GM19452 (cell line): ENCODE measurements at regions not wholly inside any gene's neighbourhood (a gene's known extent, or its start where the extent isn't known, plus 50 kb on each side); places are given as distances from the start of the nearest gene placed in this dataset.

Experiments used
- ATAC-seq: cut with Tn5 transposase; IDR thresholded peaks from one replicate; pipeline ENCODE4 v1.9.1; 2021; ENCODE audit not compliant: unreplicated experiment

DNA sequence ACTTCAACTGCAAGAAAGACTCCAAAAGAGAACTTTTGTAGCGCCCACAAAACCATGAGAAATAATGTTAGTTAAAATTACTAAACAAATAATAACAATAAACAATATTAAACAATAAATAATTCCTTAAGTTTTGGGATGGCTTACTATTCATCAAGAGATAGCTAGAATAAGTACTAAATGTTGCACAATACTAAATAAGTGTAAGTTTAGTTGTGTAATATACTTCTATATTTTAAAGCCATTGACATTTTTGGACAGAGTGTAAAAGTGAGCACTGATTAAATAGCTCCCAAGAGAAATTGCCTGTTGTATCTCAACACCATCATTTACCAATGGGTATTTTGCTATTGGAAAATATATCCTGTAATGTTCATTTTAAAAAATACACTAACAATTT is 166.7 kb downstream of the ALG10 start:
- no peak for ATAC-seq

DNA sequence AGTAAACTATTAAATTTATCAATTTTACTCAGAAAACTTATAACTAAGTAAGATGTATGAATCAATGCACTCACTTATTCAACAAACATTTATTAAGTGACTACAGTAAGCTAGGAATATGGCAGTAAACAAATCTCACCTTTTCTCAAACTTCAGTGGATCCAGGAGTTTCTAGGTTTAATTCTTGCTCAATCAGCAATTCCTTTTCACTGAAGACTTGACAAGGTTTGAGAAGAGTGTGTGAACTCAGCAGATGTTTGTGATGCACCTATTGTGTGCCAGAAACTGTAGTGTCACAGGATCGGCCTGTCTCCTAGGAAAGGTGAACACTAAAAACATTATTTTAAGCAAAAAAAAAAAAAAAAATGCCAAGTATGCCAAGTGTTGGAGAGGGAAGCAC is 167.8 kb downstream of the ALG10 start:
- ATAC-seq: no peak

DNA sequence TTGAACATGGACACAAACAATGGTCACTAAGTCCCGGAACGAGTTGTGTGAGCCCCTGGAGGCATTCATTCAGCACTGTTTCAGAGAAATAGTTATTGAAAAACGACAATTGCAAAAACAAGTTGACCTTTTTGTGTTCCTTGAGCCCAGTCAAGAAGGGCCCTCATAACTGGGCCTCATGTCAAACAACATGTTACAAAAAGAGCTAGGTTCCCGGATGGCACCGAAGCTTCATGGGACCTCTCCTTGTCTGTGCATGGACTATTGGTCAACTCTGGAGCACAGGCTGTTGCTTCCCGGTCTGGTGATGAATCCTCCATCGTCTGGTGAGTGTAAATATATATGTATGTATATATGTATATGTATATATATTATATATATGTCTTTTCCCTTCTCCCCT is 176.6 kb downstream of the ALG10 start:
- ATAC-seq: no peak

DNA sequence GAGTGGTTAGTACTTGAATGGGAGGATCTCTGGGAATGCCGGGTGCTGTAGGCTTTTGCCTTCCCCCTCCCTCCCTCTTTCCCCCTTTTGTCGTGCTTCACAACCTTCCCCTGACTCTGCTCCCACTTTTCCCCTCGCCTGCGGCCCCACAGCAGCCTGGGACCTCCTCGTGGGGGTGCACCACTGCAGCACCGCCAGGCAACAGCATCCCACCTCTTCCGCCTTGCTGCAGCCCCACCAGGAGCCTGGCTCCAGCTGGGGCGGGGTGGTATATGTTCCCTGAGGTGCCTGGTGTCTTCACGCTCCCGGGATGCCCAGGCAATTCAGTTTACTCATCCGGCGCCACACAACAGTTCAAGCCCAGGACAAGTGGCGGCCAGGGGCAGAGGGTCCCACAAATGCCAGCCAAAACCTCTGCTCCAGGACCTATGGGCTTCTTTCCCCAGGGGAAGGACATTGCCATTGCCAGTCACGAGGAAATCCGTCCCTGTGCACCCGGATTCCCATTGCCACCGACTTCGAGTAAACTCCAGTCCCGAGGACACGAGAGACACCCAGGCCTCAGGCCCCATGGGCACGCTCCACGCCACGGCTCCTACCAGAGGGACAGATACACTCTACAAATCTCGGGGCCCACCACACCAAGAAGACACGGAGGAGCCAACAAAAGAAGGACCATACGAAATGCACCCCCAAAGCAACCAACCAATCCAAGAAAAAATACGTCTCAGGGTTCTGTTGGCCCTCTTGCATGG is 181.7 kb downstream of the ALG10 start:
- ATAC-seq: no peak

DNA sequence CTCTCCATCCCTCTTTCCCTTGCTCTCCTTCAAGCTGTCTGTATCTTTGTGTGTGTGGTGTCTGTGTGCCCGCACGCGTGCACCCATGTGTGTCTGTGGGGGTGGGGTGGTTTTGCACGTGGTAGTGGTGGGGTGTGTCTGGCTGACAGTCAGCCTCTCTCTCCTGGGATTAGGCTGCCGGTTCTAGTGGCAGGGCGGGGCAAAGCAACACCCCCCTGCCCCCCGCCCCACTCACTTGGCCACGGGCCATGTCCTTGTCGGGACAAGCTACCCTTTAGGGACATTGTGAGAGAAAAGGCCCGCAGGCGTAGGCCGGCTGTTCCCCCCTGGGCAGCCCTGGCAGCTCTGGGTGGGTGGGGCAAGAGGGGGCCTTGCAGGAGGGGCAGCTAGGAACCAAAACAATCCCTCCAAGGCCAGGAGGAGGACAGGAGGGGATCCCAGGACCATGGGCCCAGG is 182.6 kb downstream of the ALG10 start:
- ATAC-seq: no peak

DNA sequence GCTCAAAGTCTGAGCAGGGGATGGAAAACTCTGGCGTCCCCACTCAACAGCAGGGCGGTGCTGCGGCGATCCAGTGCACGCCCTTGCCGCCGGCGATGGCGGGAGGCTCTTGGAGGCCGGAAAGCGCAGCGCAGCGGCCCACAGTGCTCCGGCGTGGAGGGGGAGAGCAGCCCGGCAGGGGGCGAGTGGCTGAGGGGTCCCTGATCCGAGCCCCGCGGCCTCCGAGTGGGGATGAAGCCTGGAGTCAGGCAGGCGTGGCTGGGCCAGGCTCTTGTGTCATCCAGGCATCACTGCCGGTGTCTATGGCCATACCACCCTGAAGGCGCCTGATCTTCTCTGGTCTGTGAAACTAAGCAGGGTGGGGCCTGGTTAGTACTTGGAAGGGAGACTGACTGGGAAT is 183.1 kb downstream of the ALG10 start:
- ATAC-seq: no peak

DNA sequence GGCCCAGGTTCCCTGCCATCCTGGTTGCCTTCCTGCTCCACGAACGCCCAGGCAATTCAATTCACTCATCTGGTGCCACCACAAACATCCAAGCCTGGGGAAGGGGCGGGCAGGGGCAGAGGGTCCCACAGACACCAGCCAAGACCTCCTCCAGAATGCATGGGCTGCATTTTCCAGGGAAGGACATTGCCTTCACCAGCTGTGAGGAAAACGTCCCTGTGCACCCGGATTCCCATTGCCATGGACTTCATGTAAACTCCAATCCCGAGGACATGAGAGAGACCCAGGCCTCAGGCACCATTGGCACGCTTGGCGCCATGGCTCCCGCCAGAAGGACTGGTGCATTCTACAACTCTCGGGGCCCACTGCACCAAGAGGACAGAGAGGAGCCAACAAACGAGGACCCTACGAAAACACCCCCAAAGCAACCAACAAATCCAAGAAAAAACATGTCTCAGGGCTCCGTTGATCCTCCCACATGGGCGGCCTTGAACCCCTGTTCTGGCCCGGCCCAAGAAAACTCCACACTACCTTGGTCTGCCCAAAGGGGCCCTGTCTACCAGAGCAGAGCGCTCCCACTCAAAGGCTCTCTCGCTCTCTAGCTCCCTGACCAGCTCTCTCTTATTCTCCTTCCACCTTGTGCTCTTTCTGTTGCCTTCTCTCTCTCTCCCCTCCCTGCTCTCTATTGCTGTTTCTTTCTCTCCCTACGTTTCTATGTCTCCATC is 183.9 kb downstream of the ALG10 start:
- no peak for ATAC-seq

DNA sequence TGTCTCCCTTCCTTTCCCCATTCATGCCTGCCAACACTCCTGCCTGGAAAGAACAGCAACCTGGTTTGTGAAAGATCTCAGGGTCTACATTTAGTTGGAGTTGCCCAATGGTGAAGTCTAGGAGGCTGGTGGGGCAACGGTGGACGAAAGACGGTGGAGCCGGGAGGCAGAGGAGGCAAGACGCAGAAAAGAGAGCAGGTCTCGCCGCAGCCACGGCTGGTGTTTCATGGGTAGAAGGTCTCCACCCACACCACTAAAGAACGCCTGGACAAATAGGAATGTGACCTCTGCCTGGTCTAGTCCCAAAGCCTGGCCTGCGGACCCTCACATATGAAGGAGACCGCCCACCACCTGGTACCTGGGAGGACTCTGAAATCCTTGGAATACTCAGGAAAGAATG is 185.6 kb downstream of the ALG10 start:
- ATAC-seq: no peak

DNA sequence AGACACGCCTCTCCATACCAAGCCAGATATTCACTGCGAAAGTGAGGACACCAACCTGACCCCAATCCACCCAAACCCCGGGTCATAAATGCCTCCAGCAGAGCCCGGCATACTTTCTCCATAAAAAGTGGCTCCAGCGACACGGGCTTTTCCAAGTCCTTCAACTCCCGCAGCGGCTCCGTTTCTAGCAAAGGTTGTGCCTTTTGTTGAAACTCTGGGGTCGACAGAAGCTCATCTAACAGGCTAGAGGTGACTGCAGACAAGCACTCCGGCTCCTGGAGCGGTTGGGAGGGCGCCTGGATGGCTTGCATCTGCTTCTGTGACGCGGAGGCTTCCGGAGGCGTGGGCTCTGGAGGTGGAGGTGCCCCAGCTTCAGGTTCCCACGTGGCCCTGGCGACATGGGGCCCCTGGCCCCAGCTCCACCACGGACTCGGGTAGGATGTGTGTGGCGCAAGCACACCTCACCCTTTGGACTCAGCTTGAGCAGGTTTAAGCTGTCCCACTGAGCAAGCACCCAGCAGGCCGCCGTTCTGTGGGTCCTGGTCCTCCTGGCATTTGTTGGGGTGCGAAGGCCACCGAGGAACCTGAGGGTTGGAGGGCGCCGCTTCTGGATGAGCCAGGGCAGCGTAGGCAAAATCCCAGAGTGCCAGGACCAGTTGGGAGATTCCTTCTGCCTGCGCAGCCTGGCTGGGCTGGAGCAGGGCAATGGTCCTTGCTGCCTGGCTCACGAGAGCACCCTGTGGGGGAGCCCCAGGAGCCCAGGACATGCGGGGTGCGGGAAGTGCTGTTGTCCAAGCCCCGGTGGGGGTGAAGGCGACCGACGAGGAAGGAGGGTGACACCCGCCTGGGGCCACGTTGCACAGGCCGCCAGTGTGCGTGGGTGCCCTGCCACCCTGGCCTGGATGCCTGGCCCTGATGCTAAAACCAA is 186.3 kb downstream of the ALG10 start:
- ATAC-seq: no peak

DNA sequence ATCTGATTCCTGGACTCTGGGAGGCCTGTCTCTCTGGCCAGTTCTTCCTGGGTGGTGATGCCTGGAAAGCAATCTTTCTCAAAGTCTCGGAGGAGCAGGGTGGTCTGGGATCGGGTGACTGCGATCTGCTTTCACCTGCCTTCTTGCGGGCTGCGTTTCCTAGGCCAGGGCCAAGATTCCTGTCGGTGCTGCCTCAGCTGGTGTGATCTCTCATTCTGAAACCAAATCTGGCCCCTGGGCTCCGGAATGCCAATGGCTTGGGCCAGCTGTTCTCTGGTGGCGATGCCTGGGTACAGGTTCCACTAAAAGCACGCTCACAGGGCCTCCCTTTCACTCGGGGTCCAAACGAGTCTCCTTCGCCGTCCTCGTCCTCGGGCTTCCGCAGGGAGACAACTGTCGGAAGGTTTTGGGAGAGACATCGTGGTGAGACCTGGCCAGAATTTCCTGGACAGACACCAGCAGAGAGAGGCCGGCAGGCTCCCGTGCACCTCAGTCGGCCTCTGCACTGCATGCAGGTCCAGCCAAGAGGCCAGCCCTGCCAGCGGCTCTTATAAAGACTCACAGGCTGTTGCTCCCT is 187.1 kb downstream of the ALG10 start:
- no peak for ATAC-seq

DNA sequence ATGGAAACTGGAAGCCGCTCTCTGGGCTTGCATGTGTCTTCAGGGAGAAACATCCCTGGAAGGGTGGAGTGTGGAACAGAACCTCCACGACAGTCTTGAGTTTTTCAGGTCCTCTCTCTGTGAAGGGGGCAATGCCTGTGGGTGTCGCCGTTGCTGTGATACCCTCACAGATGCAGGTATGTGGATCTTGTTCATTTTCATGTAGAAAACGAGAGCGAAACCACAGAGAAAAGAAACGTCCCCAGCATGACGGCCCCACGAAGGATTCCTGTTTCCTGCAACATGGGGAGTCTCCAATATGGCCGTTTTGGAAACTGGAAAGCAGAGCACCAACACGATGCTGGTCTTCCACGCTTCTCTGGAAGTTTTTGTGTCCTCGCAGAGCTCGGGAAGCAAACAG is 187.9 kb downstream of the ALG10 start:
- no peak for ATAC-seq

DNA sequence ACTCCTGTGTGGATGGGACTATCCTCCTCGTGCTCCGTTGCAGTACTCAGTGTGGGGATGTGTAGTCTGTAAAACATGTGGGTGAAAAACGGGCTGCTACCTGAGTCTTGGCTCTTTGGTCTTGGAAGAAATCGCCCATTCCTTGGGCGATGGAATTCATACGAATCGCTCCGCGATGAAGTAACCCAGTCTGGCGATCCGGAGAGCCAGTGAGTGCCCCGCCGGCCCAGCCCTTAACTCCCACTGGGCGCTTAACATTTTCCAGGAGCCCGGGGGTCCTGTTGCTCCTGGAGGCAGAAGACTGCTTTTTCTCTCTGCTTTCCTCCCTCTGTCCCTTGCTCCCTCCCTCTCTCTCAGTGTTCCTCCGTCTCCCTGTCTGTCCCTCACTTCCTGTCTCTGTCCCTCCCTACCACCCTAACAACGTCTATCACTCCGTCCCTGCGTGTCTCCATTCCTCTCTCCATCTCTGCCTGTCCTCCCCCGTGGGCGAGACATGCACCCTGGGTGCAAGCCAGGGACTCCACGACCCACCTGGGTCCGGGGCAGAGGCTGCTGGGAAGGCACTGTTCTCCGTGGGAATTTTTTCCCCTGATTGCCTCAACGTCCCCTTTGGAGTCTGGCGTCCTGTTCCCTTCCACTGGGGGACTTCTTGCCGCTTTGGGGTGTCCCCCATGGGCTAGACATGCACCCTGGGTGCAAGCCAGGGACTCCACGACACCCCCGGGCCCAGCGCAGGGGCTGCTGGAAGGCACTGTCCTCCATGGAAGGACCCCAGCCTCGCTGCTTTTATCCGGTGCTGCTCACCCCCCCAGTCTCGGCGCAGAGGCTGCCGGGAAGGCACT is 188.6 kb downstream of the ALG10 start:
- ATAC-seq: no peak

DNA sequence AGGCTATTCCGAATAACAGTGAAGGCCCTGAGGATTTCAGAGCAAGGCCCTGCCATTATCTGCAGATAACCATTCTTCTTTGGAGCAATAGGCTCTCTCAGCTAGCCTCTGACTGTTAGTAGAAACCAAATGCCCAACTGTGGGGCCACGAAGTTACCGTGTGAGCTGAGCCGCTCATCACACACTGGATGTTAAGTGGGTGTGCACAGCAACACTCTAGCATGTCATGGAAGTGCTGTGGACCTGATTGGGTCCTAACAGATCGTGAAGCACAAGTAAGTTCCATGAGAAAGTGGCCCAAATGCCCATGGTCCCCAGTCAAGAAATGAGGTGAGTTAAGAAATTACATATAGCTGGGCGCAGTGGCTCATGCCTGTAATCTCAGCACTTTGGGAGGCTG is 190.4 kb downstream of the ALG10 start:
- no peak for ATAC-seq

DNA sequence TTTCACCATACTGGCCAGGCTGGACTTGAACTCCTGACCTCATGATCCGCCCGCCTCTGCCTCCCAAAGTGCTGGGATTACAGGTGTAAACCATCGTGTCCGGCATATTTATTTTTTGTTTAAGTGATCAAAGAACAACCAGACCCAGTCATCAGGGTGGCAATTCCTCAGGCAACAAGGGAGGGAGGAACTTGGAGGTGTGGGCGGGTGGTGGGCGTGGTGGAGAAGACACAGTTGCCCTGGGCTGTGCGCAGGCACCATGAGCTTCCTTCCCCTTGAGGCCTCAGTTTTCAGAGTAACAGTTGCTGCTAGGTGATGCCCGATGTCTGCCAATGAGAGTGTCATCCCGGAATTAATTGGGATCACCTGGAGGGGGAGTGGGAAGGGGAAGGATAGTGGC is 191.7 kb downstream of the ALG10 start:
- no peak for ATAC-seq

DNA sequence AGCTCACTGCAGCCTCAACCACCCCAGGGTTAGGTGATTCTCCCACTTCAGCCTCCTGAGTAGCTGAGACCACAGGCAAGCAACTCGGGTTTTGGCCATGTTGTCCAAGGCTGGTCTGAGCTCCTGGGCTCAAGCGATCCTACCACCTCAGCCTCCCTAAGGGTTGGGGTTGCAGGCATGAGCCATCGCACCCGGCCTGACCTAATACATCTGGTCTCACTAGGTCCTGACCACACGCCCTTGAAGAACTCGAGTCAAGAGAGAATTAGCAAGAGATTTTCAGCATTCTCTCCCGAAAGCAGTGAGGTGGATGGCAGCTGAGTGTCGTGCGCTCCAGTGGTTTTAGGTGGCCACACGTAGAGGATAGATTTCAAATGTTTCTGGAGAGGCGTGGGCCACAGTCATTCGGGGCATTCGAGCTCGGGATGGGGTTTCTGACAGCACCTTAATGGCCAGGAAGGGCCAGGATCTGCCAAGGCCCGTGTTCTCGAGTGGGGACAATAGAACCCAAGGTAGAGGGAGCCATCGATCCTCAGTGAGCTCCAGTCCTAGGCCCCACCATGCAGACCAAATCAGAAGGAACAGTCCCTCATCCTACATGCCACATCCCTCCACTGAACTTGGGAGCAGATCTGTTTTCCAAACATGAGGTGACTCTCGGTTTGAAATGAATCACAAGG is 193.1 kb downstream of the ALG10 start:
- ATAC-seq: no peak

DNA sequence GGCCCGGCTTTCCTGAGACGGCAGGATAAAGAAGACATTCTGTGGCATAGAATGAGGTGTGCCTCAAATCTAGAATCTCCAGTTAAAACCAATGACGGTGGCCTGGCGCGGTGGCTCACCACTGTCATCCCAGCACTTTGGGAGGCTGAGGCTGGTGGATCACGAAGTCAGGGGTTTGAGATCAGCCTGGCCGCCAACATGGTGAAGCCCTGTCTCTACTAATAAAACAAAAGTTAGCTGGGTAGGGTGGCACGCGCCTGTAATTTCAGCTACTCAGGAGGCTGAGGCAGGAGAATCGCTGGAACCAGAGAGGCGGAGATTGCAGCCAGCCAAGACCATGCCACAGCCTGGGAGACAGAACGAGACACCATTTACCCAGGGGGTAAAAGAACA is 193.6 kb downstream of the ALG10 start:
- no peak for ATAC-seq

DNA sequence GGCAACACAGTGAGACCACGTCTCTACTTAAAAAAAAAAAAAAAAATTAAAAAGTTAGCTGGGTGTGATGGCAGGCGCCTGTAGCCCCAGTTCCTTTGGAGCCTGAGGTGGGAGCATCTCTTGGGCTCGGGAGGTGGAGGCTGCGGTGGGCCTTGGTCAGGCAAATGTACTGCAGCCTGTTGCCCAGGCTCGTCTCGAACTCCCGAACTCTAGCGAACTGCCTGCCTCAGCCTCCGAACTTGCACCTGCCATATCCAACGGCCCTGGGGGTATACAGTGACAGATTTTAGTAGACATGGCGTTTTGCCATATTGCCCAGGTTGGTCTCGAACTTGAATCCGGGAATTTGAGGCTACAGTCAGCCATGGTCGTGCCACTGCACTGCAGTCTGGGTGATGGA is 195.4 kb downstream of the ALG10 start:
- no peak for ATAC-seq

DNA sequence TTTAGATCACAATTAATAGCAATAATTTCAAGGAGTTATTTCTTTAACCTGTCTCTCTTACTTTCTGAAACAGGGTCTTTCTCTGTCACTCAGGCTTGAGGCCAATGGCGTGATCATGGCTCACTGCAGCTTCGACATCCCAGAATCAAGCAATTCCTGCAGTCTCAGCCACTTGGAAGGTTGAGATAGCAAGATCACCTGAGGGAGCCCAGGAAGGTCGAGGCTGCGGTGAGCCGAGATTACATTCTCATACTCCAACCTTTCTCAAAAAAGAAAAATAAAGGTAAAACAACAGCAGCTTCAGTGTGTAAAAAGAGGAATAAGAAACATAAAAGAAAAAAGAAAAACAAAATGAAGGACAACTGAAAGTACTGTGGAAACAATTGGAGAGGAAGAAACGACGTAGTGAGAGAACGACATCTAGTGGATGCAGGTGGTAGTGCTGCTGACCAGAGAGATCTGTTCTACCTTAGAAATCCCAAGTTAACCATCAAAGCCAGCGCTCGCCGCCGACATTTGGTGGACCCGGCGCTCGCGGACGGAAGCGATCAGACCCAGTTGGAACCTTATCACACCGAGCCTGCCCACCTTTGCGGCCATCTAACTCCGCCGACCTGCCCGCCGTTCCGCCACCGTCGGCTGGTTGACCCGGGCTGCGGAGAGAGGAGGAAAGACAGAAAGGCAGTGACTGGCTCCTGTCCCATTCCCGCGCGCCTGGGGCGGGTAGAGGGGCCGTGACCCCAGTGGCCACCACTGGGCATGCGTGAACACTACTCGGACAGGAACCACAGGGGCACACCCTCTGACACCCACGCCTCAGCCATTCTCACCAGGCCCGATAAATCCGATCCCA is 196.1 kb downstream of the ALG10 start:
- ATAC-seq: peak; percentile 84
